M059J (cell line): ENCODE measurements at regions not wholly inside any gene's neighbourhood (a gene's known extent, or its start where the extent isn't known, plus 50 kb on each side); places are given as distances from the start of the nearest gene placed in this dataset.

Experiments
- DNase-seq: peaks from one replicate; pipeline ENCODE4 v3.0.0-alpha.2; 2012; ENCODE audit warnings: low read depth

DNA sequence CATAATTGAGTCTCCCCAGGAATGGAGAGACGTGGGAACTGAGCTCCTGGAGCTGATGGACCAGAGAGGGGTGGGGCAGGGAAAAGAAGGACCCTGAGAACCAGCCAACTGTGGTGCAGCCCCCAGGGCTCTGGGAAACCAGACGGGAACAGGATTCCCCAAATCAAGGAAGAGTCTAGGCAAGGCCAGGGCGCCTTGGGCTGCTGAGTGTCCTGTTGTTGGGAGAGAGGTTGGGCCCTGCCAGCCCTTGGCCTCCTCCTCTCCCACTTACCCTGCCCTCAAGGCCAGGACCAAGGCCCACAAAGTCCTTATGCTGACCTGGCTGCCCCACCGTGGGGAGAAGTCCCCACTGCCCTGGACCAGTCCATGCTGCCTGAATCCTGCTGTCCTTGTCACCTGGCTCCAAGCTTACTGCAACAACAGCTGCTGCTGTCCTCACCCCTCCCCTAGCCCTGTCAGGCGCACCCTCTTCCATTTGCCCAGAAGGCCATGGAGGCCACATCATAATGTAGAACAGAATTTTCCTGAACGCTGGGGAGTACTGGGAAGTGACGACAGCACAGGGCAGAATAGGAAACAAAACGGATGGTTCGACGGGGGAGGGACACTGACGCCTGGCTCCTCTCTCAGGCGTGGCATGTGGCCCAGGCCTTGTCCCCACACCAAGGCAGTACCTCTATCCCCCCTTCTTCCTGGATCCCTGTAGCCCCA lies 132.9 kb upstream of the ZMIZ1 start:
- no peak for DNase-seq

DNA sequence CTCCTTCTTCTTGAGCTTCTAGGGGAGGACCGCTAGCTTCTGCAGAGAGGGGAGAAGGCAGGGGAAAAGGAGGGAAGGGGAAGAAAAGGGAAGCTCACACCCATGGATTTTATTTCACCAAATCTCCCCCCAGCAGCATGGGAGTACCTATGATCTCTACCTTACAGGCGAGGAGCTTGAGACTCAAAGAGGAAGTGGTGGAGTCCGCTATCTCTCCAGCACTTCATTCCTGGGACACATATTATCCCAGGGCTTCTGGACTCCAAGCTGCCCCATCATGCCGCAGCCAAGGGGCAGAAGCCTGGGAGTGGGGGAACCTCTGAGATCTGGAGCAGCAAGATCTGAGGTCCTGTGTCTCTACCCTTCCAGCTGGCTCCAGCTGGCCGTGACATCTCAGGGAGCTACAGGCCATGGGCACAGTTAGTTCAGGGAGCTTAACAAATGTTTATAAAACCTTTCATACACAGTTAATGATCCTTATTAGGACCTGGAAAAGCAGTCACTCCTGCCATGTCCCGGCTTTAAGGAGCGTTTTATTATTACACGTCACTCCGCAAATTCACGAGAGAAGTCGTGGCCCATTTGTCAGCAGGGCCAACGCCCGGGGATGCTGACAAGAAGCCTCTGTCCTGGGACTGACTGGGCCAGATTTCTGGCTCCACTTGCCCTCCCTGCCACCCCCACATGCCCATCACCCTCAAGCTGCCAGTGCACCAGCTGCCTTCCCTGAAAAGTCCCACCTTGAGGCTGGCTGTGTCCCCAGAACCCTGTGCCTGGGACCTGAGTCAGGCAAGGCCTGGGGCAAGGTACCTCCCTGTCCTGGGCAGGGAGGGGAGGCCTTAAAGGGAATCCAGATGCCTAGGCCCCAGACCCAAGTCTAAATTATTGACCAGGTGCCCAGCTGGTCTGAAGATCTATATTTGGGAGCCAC lies 132.1 kb upstream of the ZMIZ1 start:
- DNase-seq = no peak

DNA sequence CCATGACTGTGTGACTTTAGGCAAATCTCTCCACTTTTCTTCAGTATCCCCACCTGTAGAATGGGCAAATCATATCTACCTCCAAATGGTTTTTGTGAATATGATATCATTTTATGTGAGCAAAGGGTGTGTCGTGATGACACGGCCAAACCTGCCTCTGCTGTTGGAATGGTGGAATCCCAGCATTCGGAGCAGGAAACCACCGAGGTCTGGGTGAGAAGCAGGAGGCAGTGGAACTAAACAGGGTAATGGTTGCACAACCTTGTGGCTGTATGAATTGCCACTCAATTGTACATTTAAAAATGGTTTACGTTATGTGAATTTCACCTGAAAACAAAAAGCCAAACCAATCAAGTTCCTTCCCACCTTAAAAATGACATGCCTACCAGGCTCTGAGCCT lies 131.4 kb upstream of the ZMIZ1 start:
- no peak for DNase-seq

DNA sequence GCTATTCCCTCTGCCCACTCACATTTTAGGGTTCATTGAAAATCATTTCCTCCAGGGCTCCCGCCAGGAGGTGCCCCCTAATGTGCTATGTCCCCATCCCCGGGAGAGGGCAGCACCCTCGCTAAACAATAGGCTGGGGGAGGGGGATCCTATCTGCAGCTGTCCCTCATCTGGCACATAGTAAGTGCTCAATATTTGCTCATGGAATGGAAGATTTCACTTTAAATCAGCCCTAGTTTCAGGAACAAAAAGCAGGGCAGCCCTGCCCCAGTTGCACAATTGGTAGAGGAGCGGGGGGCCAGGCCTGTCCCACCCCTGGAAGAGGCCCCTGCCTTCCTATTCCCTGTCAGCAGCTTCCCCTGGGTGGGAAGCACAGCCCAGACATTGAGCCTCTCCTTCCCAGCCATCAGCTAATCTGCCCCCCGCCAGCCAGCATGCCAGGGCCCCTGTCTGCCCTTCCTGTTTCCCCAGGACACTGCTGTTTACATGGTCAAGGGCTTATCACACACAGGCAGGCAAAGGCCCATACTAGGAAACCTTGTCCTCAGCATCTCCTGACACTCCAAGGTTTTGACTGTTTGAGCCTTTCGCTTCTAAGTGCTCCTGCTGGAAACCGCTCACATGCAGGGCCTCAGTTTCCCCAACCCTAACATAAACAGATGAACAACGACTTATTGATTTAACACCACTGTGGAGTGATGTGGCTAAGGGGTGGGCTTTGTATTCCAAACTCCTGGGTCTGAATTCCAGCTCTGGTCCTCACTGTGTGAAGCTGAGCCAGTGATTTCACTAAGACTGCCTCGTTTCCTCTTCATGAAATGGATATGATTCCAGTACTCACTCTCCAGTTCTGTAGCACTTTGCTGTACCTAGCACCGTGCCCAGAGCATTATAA lies 130.7 kb upstream of the ZMIZ1 start:
- DNase-seq = no peak

DNA sequence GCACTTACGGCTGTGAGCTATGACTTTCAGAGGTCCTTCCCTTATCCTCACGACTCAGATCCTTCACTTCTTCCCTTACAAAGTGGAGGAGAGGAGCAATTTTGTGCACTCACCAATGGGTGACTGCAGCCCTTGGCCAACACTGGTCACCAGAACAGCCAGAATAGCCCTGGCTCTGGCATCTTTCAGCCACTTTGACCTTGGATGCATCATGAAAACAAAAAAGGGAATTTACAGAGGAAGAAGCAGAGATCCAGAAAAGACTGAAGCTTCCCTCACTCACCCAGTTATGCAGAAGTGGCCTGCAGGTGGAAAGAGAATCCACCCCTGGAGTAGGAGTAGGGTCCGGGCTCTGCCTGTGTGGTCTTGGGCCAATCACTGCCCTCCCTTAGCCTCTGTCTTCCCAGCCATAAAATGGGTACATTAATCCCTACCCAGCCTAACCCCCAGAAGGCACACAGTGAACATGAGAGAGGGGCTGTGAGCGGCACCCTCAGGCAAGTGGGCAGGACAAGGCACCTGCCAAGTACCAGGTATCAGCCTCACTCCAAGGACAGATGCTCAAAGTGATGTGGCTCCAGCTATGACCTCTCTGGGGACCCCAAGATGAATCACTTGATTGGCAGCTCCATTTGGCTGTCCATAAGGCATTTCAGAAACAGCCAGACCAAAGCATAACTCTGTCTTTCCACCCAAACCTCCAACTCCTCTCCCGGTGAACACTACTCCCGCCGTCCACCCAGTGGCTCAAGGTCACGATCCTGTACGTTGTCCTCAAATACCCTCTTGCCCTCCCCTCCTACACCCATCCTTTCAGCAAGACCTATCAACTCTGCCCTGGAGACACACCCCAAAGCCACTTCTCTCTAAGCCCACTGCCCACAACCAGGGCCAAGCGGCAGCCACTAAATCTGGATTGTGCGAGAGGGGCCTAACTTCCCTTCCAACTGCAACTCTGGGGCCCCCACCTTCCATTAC lies 129.8 kb upstream of the ZMIZ1 start:
- no peak for DNase-seq

DNA sequence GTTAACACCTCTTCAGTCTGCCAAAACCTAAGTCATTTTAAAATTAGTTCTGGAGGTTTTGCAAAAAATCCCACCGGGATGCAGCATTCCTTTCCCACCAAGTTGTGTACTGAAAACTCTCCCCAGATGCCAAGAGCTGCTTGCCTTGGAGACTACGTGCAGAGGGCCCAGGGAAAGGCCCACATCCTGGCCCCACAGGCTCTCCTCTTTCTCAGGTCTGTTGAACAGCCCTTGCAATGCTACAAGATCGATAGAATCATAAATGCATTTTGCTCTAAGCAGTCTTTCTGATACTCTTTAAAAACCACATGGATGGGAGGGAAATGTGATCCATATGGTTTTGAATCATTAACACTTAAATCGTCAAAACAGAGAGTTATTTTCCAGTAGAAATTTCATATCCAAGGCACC lies 126.7 kb upstream of the ZMIZ1 start:
- DNase-seq = no peak

DNA sequence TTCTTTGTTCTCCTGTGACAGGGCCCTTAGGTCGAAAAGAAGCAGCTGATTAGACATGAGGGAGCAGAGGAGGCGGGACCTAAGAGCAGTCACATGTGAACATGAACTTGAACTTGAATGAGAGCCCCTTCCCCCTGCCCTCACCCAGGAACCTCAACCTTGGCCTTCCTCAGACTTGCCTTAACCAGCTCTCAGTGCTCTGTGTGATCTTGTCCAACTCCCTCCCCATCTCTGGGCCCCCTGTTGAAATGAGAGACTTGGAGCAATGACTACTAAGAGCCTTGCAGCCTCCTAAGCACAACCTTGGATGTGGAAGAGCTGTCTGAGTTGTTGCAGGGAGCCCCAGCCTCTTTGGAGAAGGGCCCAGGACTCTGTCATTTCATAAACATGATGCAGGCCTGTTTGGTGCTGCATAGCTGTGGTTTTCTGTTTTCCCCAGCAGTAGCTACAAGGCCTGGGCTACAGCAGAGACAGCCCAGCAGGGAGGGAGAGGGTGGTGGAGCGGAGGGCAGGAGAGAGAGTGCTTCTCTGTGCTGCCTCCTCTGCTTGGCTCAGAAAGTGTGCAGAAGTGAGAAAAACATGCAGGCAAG lies 123.9 kb upstream of the ZMIZ1 start:
- peak; percentile 93 for DNase-seq

DNA sequence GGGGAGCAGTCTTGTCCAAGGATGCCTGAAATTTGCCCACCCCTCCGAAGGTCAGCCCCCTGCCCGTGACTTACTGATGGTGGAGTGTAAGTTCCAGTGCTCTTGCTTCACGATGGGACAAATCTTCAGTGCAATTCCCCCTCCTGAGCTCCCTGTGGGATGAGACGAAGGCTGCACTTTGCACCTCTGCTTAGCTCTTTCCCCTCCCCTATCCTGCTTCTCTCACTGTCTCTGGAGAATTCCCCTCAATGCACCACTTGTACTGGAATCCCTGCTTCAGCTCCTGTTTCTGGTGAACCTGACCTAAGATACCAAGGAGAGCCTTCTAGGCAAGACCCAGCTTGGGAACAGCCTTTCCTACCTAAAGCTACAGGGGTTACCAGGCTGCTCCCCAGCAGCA lies 122.9 kb upstream of the ZMIZ1 start:
- DNase-seq = no peak

DNA sequence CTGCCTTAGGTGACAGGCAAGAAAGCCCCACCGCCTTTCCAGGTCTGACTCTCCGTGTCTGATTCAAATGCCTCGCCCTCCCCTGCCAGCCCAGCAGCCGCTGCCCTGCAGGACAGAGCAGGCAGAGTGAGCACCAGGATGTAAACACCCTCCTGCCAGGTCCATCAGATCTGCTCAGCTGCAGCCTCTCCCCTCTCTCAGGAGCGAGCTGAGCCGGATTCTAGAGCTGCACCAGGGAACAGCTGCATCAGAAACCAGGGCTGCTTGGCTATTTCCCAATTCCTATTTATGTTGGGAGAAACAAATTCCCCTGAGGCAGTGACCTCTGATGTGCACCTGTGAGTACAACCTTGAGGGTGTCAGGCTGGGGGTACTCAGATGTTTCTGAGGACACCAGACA lies 121.5 kb upstream of the ZMIZ1 start:
- DNase-seq = no peak

DNA sequence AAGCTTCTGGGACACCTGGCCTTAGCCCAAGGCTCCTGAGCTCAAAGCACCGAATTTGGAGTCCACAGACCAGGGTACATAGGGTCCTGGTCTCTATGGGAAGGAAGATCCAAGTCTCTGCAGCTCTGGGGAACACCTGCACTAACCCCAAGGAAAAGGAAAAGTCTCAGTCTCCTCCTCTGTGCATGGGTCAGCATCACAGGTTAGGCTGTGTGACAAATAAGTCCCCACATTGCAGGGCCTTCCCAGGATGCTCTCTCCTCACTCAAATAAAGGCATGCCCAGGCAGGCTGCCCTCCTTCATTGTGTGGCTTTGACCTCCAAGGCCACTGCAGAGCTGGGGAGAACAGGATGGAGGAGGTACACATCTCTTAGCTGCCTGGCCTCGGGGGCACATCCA lies 121.0 kb upstream of the ZMIZ1 start:
- no peak for DNase-seq

DNA sequence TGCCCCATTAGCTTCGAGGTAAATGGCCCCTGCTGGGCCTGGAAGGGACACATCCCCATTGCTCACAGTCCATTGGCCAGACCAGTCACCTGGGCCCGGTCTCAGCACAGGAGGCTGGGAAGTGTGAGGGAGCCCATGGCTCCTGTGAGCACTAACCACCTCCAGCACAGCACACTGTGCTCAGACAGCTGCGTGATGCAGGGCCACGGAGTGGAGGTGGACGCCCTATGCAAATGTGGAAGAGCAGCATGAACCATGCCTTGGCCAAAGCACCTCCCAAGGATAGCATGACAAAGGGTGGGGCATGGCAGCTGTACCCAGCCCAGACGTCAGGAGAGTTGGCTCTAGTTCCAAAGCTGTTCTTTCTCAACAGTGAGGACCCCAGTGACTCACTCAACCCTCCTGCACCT lies 120.1 kb upstream of the ZMIZ1 start:
- DNase-seq = no peak

DNA sequence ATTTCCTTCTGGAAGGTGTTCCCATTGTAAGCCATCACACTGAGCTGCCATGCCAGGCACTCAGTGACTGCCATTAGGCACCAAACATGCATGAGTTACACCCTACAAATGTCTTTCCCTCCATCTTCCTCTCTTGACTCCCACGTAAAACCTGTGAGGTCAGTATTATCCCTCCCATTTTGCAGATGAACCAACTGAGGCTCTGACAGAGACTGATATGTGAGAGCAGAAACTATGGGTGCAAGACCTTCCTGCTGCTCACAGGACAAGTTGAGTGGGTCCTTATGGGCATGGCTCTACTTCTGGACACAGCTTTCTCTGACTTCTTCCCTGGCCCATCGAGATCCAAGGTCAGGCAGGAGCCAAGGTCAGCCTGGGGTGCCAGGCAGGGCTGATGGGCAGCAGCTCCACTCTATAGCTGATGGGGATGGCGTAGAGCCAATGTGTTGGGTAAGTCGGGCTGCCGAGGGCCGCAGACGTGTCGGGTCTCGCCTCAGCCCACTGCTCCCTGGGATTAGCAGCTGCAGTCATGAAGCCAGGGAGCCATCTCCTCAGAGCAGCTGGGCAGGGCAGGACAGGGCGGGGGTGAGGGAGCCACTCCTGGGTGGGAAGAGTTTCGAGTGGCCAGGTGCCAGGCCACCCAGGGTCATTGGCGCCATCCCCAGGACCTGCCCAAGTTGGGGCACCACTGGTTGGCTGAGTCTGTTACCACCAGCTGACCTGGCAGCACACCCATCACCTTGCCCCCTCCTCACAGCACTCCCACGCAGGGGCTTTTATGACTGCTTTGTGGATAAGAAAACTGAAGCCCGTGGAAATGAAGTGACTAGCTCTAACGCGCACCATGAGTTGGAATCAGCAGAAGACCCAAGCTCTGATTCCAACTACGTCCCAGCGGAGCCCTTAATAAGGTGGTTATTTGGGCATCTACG lies 117.8 kb upstream of the ZMIZ1 start:
- no peak for DNase-seq

DNA sequence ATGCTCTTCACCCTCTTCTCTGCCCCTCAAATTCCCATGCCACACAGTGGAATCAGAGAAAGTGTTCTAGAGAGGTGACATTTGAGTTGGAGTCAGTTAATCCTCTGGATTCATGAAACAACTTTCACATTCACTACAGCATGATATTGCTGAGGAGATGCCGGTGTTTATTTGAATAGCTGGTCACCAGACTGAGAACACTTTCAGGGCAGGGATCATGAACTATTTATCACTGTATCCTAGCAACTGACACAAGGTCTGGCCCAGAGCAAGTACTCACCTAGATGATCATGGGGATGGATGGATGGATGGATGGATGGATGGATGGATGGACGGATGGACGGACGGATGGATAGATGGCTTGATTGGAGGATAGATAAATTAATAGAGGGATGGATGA lies 116.7 kb upstream of the ZMIZ1 start:
- peak; percentile 68 for DNase-seq

DNA sequence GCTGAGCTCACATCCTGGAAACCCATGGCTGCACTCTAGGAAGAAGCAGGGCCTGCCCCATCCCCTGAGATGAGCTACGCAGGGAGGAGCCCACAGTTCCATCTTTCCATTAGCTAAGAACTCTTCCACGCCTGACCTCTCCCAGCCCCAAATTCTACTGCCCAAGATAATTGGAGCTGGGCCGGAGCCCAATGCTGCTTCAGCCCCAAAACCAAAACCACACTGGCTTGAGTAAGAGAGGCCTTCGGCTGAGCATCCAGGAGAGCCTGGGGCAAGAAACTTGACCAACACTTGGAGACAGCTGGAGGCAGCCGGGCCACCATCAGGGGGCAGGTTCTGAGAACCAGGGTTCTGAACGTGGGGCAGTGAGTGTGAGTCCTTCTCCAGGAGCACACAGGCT lies 116.1 kb upstream of the ZMIZ1 start:
- DNase-seq = peak; percentile 99

DNA sequence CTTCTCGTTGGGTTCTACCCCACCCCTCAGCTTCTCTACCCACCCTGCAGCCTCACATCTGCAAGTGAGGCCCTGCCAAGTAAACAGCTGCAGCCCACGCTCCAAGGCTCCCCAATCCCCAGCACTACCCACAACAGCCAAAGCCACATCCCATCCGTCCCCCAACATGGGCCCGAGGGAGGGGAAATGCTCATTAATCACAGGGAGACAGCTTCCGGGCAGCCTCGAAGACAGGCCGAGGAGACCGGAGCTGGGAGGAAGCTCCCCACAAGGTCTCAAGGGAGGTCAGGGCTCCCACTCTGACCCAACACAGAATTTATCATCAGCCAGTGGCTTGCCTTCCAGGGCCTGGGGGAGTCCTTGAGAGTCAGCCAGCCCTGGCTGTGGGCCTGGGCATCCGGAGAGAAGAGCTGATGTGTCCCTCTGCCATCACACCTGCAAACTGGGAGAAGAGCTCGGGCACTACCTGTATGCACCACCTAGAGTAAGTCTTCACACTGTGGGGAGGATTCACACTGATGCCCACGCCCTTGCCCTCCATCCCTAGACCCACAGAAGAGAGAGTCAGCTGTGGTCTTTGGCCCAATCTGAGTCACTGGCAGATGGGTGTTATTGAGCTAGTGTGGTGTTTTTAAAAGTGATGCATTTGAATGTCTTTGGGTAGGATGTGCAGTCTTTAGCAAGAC lies 115.5 kb upstream of the ZMIZ1 start:
- peak; percentile 96 for DNase-seq

DNA sequence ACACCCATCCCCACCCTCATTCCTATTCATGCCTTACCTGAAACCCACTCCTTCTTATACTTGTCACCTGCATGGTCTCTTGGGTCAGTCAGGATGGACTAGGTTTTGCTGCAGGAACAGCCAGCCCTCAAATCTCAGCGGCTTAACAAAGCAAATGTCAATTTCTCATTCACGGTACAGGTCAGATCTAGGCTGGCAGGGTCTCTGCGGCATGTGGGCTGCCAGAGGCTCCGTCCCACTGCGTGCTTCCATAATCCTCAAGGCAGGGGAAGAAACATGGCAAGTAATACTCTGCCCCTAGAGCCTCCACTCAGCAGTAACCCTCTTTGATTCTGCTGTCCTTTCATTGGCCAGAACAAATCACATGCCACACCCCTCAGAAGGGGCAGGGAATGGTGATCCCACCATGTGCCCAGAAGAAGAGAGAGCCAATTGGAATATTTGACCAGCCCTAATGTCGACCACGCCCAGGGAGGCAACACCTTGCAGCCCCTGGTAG lies 114.9 kb upstream of the ZMIZ1 start:
- DNase-seq = no peak

DNA sequence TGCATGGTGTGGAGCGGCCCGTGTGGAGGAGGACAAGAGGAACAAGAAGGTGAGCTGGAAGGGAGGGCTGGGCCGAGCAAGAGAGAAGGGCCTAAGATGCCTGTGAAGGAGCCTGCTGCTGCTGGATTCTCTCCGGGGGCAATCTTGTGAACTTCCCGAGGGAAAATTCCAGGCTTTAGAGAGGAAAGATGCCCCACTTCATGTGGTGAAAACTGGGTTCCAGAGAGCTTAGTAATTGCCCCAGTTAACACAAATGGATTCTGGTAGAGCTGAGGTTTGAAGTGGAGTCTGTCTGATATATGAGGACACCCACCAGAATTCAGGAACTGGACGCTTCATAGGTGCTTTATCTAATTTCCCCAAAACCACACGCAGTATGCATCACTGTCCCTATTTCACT lies 114.1 kb upstream of the ZMIZ1 start:
- DNase-seq = no peak

DNA sequence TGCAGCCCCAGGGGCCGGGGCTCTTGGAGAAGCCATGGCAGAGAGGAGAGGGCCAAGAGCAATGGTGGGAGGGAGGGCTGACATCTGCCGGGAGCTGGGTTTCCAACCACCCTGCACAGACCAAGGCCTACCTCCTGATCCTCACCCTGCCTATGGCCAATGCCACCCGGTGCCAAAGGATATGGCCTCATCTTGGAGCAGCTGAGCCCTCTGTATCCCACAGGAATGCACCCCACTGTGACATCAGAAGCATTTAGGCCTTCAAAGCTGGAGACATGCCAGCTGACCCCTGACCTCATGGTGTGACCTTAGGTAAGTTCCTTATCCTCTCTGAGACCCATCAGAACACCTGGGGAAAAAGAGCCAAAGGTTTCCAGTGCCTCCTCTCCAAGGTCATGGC lies 113.6 kb upstream of the ZMIZ1 start:
- peak; percentile 27 for DNase-seq

DNA sequence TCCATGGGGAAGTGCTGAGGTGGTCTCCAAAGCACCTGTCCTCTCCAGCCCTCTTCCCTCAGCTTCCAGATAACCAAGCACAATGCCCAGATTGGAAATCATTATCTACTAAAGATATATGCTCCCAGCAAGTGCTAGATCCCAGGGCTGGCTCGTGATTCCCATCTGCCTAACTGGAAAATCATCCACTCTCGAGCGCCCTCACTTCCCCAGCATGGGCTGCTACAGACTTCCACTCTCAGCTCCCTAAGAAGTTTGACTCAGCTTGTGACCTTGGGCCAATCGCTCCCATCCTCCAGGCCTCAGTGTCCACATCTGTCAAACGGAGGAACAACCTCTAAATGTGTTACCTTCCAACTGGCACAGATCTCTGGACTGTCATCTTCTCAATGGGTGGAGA lies 112.4 kb upstream of the ZMIZ1 start:
- no peak for DNase-seq
